ENCODE measurements at regions not wholly inside any gene's neighbourhood (a gene's known extent, or its start where the extent isn't known, plus 50 kb on each side); places are given as distances from the start of the nearest gene placed in this dataset.

DNA sequence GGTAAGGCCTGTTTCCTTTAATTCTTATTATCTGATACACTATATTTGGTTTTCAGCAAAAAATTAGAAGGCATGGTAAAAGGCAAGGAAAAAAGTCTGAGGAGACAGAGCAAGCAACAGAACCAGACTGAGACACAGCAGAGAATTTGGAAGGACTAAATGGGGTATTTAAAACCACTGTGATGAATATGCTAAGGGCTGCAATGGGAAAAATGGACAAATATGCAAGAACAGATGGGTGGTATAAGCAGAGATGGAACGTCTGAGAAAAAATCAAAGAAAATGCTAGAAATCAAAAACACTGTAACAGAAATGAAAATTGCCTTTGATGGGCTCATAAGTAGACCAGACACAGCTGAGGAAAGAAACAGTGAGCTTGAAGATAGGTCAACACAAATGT is 50.8 kb upstream of the NSMCE3 start:
- POLR2A ChIA-PET (ENCODE audit: partially characterized antibody): interaction anchor here (1.7 kb wide), 1 partner anchor 21 kb away, joined by 4 read pairs; no protein-coding TSS in a partner anchor
- no peak for TF ChIP-seq SIN3A (conservative IDR thresholded peaks at IDR 0.05 in 1 of 2, IDR thresholded peaks at IDR 0.05 in 1 of 2; ENCODE audit: low read depth in 1 of 2, low read length in 2 of 2)
- no peak for TF ChIP-seq YY1 (IDR thresholded peaks at IDR 0.05; ENCODE audit: low read depth, low read length)
- no peak for TF ChIP-seq SP1 (IDR thresholded peaks at IDR 0.05; ENCODE audit: low read depth, low read length)
- no peak for TF ChIP-seq CHD1 (IDR thresholded peaks at IDR 0.05; ENCODE audit: low read depth, low read length)
- TF ChIP-seq RFX5 (IDR thresholded peaks at IDR 0.05; ENCODE audit: borderline replicate concordance, low read depth, low read length): no peak
- TF ChIP-seq CEBPB (IDR thresholded peaks at IDR 0.05; ENCODE audit: low read depth, low read length): no peak

More for the DNA sequence above, 50.8 kb upstream of the NSMCE3 start:
- no peak for FAIRE-seq
- Histone ChIP-seq H4K8ac (ENCODE audit: extremely low read depth, insufficient read depth, low read length) (no peak overlapping the region), H3K56ac (replicated peaks; ENCODE audit: insufficient read length, low read depth, low read length) (no peak overlapping the region), H2AK5ac (ENCODE audit: low read depth, low read length) (no peak overlapping the region), H3K9ac (replicated peaks in 1 of 4; ENCODE audit: extremely low read depth in 1 of 4, low read depth in 3 of 4, low read length in 3 of 4) (no peak overlapping the region), H3K14ac (ENCODE audit: insufficient read length) (no peak overlapping the region), H3K79me2 (ENCODE audit: control insufficient read depth in 1 of 2, insufficient read depth in 2 of 2, low read length in 2 of 2) (no peaks in the 10 kb centered on the region), H2BK5ac (ENCODE audit: low read depth, low read length) (no peak overlapping the region), H3K9me3 (ENCODE audit: insufficient read depth in 2 of 2, low read depth in 1 of 2, low read length in 1 of 2) (no peaks in the 10 kb centered on the region), H3K27me3 (replicated peaks in 1 of 4; ENCODE audit: control insufficient read depth in 3 of 4, extremely low read depth in 1 of 4, insufficient read depth in 3 of 4, low read length in 3 of 4) (no peaks in the 10 kb centered on the region), H3K4ac (replicated peaks; ENCODE audit: insufficient read length, low read depth, low read length) (no peak overlapping the region), H2BK120ac (replicated peaks; ENCODE audit: low read depth, low read length) (no peak overlapping the region), H4K20me1 (replicated peaks in 1 of 2; ENCODE audit: control insufficient read depth in 1 of 2, insufficient read depth in 2 of 2, low read length in 2 of 2) (no peaks in the 10 kb centered on the region), H3K79me1 (ENCODE audit: low read depth, low read length) (no peaks in the 10 kb centered on the region; the same call in 1 of the 2 replicates), H2BK20ac (ENCODE audit: low read length) (no peak overlapping the region), H2AFZ (ENCODE audit: low read length) (no peak overlapping the region), H4K5ac (ENCODE audit: insufficient read length, low read depth, low read length) (no peak overlapping the region), H3K27ac (ENCODE audit: low read depth, low read length) (no peak overlapping the region), H3K4me1 (replicated peaks in 1 of 4; ENCODE audit: control insufficient read depth in 3 of 4, insufficient read depth in 4 of 4, low read length in 3 of 4) (peaks cover 0 to 13% (median 5%) of the 10 kb centered on the region in 4 experiments; a peak in 4 of 7 replicates), H2BK15ac (ENCODE audit: low read length) (no peak overlapping the region), H3K18ac (ENCODE audit: extremely low read depth, low read length) (no peak overlapping the region), H3K36me3 (ENCODE audit: control insufficient read depth in 2 of 4, insufficient read depth in 4 of 4, low read length in 3 of 4) (no peaks in the 10 kb centered on the region), H3K4me3 (ENCODE audit: extremely low read depth in 1 of 4, insufficient read depth in 2 of 4, low read depth in 3 of 4, low read length in 4 of 4) (peak overlapping the region in 1 of 4 experiments; percentile 10; a peak in 1 of 8 replicates), H3K23ac (ENCODE audit: insufficient read length) (no peak overlapping the region), H3K23me2 (ENCODE audit: low read depth, low read length) (no peaks in the 10 kb centered on the region), H2BK12ac (ENCODE audit: low read depth, low read length) (no peak overlapping the region), H3K4me2 (ENCODE audit: insufficient read depth in 1 of 2, low read depth in 2 of 2, low read length in 2 of 2) (peak overlapping the region in 1 of 2 experiments; percentile 64; a peak in 1 of 4 replicates), H4K91ac (replicated peaks; ENCODE audit: insufficient read length, low read length) (no peak overlapping the region)
- no peak for DNase-seq (ENCODE audit: low read depth in 1 of 2, low spot score in 2 of 2)
- CTCF ChIA-PET (ENCODE audit: partially characterized antibody): interaction anchor here (0.6 to 0.8 kb wide), 2 partner anchors 13 to 15 kb away, joined by 3 to 4 read pairs; no protein-coding TSS in a partner anchor
- 93% methylated on average over 1 of the region's 1 CpG; no CpG with 5 or more reads in 1 of the 2 experiments for WGBS, 2 experiments (ENCODE audit: extremely low coverage in 1 of 2, insufficient coverage in 1 of 2, insufficient read length in 1 of 2, insufficient replicate concordance in 2 of 2, low coverage in 1 of 2, low lambda C conversion rate in 2 of 2, missing lambda C conversion rate in 1 of 2)

All from H1 (cell line).